OCI-LY7 (cell line): ENCODE measurements at regions not wholly inside any gene's neighbourhood (a gene's known extent, or its start where the extent isn't known, plus 50 kb on each side); places are given as distances from the start of the nearest gene placed in this dataset.

ENCODE experiments used
- EZH2phosphoT487 ChIP-seq: fragments of 200-600 bp; sonication (generic); IDR thresholded peaks from 2 replicates; pipeline ENCODE4 v1.6.1; 2018; ENCODE audit warnings: low read depth, borderline replicate concordance, mild to moderate bottlenecking, mixed run types, antibody characterized with exemption, low read length, moderate library complexity, mixed read lengths
- TF ChIP-seq, protein P1 (sequence below): fragments of 200-600 bp; sonication (generic); conservative IDR thresholded peaks from 2 replicates; pipeline ENCODE4 v1.5.1; 2014; ENCODE audit warnings: mild to moderate bottlenecking, antibody characterized with exemption, low read length, moderate library complexity, mixed read lengths

DNA sequence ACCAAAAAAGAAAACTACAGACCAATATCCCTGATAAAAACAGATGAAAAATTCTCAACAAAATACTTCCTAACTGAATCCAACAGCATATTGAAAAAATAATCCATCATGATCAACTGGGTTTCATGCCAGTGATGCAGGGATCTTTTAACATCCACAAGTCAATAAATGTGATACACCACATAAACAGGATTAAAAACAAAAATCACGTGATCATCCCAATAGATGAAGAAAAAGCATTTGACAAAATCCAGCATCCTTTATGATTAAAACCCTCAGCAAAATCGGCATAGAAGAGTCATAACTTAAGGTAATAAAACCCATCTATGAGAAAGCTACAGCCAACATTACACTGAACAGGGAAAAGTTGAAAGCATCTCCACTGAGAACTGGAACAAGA, 107.5 kb downstream of the DCLK3 start:
- TF ChIP-seq, protein P1, sequence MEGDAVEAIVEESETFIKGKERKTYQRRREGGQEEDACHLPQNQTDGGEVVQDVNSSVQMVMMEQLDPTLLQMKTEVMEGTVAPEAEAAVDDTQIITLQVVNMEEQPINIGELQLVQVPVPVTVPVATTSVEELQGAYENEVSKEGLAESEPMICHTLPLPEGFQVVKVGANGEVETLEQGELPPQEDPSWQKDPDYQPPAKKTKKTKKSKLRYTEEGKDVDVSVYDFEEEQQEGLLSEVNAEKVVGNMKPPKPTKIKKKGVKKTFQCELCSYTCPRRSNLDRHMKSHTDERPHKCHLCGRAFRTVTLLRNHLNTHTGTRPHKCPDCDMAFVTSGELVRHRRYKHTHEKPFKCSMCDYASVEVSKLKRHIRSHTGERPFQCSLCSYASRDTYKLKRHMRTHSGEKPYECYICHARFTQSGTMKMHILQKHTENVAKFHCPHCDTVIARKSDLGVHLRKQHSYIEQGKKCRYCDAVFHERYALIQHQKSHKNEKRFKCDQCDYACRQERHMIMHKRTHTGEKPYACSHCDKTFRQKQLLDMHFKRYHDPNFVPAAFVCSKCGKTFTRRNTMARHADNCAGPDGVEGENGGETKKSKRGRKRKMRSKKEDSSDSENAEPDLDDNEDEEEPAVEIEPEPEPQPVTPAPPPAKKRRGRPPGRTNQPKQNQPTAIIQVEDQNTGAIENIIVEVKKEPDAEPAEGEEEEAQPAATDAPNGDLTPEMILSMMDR: no peak
- TF ChIP-seq EZH2phosphoT487: no peak
